NCI-H2196 (cell line): ENCODE measurements at regions not wholly inside any gene's neighbourhood (a gene's known extent, or its start where the extent isn't known, plus 50 kb on each side); places are given as distances from the start of the nearest gene placed in this dataset.
"Not testable (repeated sequence)": the region's sequence is repeated elsewhere in the genome, so short reads cannot be mapped to it uniquely, and the experiment has no call there.

Source experiments
- DNase-seq: peaks from one replicate; lab custom pipeline; 2025; ENCODE audit not compliant: unreplicated experiment; lab: John Stamatoyannopoulos, UW

GRCh38 chr6:163760860-163761259 is 346.3 kb downstream of the QKI start:
- no peak for DNase-seq

DNA sequence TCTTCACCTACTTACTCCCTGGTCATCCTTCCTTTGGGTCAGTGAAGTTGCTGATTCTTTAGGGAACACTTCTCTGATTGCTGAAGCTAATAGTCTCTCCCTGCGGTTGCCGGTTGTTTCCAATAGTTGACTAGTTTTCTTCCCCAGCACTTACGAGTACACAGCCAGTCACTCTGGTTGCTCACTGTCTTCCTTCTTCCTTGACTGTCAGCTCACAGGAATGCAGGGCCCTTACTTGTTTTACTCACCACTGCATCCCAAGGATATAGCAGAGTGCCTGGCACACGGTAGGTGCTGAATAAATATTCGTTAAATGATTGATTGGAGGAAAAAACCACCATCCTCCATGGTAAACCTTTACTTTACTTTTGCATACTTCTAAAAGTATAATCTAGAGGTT is 345.0 kb downstream of the QKI start:
- DNase-seq, result no peak

GRCh38 chr6:163757520-163757919 is 343.0 kb downstream of the QKI start:
- DNase-seq, result no peak

DNA sequence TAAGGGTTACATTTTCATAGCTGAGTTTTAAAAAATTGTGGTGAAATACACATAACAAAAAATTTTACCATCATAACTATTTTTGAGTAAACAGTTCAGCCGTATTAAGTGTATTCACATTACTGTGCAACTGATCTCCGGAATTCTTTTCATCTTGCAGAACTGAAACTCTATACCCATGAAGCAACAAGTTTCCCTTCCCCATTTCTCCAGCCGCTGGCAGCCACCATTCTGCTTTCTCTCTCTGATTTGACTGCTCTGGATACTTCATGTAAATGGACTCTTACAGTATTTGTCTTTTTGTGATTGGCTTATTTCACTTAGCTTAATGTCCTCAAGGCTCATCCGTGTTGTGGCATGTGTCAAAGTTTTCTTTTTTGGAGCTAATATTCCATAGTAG is 341.6 kb downstream of the QKI start:
- no peak for DNase-seq

DNA sequence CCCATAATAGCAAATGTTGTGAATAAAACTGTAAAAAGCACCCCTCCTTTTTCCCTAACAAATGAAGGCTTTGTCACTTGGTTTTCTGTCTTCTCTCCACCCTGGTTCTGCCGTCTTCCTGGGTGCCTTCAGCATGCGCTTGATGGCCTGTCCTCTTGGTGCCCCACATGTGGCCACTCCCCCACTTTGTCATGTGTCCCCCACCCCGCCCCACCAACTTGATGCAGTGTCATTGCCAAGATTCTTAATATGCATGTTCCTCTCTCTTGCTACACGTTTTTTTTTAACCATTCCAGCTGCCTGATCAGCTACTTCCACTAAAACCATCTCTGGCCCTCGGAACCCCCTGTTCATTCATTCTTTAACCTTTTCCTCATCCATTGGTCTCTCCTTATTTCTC is 340.3 kb downstream of the QKI start:
- no peak for DNase-seq

DNA sequence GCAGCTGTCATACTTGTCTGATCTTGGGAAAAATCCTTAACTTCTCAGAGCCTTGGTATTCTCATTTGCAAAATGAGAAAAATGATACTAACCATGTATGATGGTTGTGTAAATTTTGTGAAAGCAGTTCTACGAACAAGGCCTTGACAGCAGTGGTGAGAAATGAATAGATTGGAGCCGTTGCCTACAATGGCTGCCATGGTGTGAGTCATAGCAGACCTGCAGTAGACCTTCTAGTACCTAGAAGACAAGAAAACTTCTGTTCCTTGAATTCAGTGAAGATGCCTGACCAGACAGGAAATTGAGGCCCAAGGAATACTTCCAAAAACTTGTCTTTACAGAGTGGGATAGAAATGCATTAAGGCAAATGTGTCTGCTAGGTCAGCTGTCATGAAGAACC is 338.9 kb downstream of the QKI start:
- no peak for DNase-seq

DNA sequence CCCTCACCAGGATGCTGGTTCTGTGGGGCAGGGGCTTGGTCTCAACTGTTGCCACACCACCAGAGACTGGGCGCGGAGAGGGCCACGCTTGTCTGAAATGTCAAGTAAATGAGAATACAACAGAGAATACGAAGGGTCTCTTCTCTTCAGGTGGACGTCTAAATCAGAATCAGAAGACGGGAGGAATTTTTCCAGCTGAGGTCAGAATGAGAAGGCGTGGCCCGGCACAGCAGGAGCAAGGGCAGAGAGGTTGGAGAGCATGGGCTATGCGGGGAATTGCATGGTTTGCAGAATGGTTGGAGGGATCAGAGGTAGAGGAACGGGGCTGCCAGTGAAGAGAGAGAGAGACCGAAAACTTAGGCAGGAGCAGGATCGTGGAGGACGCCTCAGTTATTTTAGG is 337.9 kb downstream of the QKI start:
- DNase-seq, result no peak

DNA sequence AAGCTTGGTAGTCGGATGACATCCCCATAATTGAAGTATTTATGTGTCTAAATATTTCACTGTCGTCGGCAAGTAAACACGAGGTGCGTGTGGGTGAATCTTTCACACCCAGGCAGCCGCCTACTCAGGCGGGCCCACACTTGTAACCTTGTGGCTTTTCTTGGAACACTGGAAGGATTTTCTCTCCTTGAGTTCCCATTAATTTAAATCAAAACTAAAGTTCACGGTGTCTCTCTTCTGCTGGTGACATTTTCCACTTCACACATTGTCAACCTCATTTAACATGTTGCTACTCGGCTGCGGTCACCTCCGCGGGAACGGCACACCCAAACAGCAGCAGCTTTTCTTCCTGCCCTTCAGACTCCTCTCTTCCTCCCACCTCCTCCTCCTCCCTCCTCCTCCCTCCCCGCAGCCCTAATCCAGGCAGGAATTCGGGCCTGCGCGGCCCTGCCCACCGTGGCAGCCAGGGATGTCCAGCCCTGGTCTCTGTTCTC is 336.6 kb downstream of the QKI start:
- no peak for DNase-seq

DNA sequence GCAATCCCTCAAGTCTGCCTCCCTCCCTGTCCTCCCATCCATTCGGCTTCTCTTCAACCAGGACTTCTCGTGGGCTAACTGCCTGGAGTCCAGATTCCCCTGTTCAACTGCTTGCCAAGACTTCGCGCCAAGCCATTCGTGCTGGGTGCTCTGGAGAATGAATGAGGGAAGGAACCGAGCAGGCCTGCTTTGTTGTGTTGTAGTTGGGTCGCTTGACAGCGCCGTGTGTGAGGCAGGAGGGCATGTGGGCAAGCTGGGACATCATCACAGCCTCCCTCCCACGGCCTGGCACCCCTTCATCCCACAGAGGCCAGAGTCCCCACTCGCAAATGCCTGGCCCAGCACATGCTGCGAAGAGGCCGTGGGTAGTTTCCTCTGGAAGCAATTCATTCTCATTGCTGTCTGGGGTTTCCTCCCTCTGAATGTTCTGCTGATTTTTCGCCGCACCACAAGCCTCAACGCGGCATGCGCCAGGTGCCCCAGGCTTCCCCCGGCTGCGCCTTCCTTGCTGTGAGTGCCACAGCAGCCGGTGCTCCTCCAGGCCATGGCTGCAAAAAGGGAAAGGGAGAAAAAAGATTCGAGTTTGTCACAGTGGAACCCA is 336.0 kb downstream of the QKI start:
- no peak for DNase-seq

GRCh38 chr6:163748886-163749285 is 334.4 kb downstream of the QKI start:
- DNase-seq, result no peak

DNA sequence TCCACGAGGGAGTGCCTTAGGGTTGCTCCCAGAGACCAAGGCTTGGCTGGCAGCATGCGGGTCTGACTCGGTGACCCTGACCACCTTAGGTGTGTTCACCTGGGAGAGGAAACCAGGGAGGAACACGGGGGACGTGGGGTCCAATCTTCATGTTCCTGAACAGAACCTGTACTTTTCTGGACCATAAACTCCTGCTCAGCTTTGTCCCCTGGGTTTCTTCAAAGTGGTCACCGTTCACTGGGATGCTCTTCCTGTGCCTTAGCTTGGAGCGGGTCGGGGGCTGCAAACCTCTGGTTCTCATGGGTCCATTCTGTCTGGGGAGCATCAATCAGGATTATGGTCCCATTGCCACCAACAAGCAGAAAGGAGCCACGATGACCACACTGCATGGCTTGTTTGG is 333.5 kb downstream of the QKI start:
- no peak for DNase-seq

- DNase-seq, result not testable (repeated sequence)
These were observed 332.5 kb downstream of the QKI start for GRCh38 chr6:163747058-163747457.

- no peak for DNase-seq
These were observed 331.2 kb downstream of the QKI start for GRCh38 chr6:163745536-163746400.

DNA sequence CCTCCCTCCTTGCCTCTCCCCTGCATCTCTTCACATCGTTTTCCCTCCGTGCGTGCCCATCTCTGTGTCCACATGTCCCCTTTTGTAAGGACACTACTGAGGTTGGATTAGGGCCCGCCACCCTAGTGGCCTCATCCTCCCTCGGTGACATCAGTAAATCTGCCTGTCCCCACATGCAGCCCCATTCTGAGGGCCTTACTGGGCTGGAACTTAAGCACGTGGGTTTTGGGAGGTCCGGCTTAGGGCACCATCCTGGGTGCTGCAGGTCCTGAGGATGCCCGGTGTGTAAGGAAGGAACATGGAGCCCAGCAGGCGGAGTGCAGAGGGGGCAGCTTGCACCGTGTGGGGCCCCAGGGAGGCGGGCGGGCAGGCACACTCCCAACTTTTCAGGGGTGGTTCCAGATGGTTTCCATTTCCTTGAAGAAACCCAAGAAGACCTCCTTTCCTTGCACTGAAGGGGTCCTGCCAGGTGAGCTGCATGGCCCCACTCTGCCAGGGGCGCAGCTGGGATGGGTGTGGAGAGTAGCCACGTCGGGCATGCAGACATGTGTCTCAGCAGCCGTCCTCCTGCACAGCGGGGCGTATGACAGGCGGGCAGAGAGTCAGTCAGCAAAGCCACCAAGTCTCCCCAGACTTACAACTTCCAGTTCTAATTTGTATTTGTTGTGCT is 329.9 kb downstream of the QKI start:
- no peak for DNase-seq

- DNase-seq, result no peak
These were observed 329.3 kb downstream of the QKI start for GRCh38 chr6:163743796-163744195.

GRCh38 chr6:163741743-163742363 is 327.3 kb downstream of the QKI start:
- DNase-seq, result no peak

DNA sequence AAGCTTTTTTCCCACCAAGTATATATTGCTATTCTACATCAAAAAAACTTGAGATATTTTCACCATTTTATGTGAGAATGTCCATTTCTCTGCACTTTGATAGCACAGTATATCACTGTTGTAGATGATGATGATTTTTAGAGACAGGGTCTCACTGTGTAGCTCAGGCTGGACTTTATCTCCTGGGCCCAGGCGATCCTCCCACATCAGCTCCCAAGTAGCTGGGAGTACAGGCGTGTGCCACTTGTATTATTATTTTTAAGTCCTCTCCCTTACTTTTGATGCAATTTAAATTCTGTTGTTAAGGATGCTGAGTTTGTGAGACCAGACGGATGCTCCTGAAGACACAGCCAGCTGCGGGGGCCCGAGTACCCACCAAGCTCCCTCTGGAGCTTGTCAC is 326.8 kb downstream of the QKI start:
- no peak for DNase-seq

DNA sequence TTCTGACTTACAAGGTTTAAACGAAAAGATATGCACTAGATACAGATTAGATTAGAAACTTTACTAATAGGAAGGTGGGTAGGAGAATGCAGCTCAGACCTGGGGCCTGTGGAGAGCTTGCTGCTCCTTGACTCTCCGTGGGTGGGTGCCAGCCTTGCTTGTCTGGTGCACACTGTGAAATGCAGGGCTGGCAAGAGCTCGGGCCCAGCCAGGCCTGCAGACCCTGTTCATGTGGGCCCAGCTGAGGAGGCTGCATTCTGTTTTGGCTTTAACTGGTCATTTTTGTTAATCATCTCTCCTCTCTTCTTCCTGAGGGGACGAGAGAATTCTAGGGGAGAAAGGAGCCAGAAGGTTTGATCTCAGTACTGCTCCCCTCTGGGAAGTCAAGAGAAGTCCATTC is 325.4 kb downstream of the QKI start:
- no peak for DNase-seq

DNA sequence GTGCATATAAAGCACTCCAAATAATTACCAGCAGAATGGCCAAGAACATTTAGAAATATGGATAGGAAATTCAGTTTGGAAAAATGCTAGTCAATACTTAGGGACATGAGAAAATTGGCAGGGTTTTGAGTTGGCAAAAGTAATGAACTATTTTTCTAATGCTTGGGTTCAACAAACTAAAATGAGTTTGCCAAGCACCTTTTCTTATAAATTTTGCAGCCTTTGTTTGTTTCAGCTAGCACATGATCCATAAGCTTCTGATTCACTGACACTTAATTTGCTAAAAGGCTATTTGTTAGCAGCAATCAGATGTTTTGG is 324.8 kb downstream of the QKI start:
- DNase-seq, result no peak

GRCh38 chr6:163738725-163739407 is 324.3 kb downstream of the QKI start:
- DNase-seq, result no peak

DNA sequence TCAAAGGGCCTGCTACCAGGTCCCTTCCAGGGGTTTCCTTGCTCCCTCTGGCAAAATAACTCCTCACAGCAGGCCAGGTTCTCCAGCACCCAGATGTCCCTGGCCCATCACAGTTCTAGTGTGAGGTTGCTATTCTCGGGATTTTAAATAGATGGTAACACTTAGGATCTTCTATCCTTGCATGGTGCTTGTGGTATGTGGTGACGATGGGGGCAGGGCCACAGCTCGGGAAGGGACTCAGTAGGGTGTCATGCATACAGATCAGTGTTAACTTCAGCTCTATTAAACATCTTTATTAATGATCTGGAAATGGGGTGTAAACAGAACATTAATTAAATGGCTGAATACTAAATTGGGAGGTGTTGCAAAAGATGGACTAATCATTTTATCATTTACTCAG is 323.8 kb downstream of the QKI start:
- DNase-seq, result no peak
